ENCODE measurements at regions not wholly inside any gene's neighbourhood (a gene's known extent, or its start where the extent isn't known, plus 50 kb on each side); places are given as distances from the start of the nearest gene placed in this dataset.

DNA sequence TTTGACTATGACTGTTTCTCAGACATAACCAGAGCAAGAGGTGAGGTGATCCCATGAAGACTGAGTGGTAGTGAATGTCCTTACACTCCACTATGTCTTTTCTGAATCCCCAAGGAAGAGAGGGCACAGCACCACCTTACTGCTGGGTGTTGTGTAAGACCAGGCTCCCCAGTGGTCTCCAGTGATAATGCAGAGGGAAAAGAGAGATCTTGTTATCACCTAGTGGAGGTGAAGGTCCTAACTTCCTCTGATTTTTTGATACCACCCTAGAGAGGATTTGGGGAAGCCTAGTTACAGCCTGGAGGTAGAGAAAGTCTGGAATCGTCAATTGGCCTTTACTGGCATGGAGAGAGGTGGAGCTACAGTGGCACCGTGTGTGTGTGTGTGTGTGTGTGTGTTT, 288.0 kb upstream of the BCHE start:
- TF ChIP-seq CTCF (IDR thresholded peaks at IDR 0.05; ENCODE audit: insufficient read depth, low read depth, low read length) = no peak
- DNase-seq (ENCODE audit: low read depth) = no peak
- no peak overlapping the region for H3K4me3 ChIP-seq (ENCODE audit: low read depth, low read length)

GRCh38 chr3:166123576-166123975, 286.4 kb upstream of the BCHE start:
- no peak for TF ChIP-seq CTCF (IDR thresholded peaks at IDR 0.05; ENCODE audit: insufficient read depth, low read depth, low read length)
- DNase-seq (ENCODE audit: low read depth) = no peak
- H3K4me3 ChIP-seq (ENCODE audit: low read depth, low read length) = no peak overlapping the region

DNA sequence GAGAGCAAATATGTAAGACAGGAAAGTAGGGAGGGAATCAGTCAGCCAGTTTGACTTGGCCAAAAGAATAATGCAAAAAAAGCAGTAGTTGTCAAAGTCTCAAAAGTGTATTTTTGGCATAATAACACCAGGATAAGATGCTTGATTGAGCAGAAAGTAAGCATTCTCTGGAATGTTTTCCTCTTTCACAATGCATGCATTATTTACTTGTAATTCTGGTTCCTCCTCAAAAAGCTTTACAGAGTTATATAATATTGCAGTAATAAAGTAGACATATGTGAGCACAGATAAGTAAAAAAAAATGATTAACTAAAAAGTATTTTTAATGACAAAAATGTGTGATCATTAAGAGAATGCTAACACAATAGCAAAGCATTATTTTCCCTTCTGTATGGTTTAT, 285.9 kb upstream of the BCHE start:
- DNase-seq (ENCODE audit: low read depth) = no peak
- H3K4me3 ChIP-seq (ENCODE audit: low read depth, low read length) = no peak overlapping the region
- TF ChIP-seq CTCF (IDR thresholded peaks at IDR 0.05; ENCODE audit: insufficient read depth, low read depth, low read length) = no peak

GRCh38 chr3:166118049-166118448, 280.8 kb upstream of the BCHE start:
- no peak for DNase-seq (ENCODE audit: low read depth)
- no peak overlapping the region for H3K4me3 ChIP-seq (ENCODE audit: low read depth, low read length)
- TF ChIP-seq CTCF (IDR thresholded peaks at IDR 0.05; ENCODE audit: insufficient read depth, low read depth, low read length) = no peak

DNA sequence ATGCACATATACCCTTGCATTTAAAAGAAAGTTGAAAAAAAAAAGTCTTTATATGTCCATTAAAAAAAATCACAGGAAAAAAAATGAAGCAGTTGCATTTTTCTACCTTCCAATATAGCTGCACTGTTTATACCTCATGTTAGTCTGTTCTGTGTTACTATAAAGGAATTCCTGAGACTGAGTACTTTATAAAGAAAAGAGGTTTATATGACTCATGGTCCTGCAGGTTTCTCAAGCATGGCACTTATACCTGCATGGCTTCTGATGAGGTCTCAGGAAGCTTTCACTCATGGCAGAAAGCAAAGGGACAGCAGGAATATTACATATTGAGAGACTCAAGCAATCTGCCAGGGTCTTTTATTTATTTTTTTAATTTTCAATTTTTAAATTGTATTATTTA, 277.2 kb upstream of the BCHE start:
- DNase-seq (ENCODE audit: low read depth) = no peak
- no peak overlapping the region for H3K4me3 ChIP-seq (ENCODE audit: low read depth, low read length)
- TF ChIP-seq CTCF (IDR thresholded peaks at IDR 0.05; ENCODE audit: insufficient read depth, low read depth, low read length) = no peak

GRCh38 chr3:166111562-166111961, 274.3 kb upstream of the BCHE start:
- TF ChIP-seq CTCF (IDR thresholded peaks at IDR 0.05; ENCODE audit: insufficient read depth, low read depth, low read length) = no peak

GRCh38 chr3:166110102-166110501, 272.9 kb upstream of the BCHE start:
- DNase-seq (ENCODE audit: low read depth) = no peak
- no peak overlapping the region for H3K4me3 ChIP-seq (ENCODE audit: low read depth, low read length)
- TF ChIP-seq CTCF (IDR thresholded peaks at IDR 0.05; ENCODE audit: insufficient read depth, low read depth, low read length) = no peak

More at GRCh38 chr3:166111562-166111961, 274.3 kb upstream of the BCHE start:
- no peak overlapping the region for H3K4me3 ChIP-seq (ENCODE audit: low read depth, low read length)
- DNase-seq (ENCODE audit: low read depth) = no peak

Measured in fibroblast of villous mesenchyme (primary cell).